ENCODE measurements at regions not wholly inside any gene's neighbourhood (a gene's known extent, or its start where the extent isn't known, plus 50 kb on each side); places are given as distances from the start of the nearest gene placed in this dataset.

GRCh38 chr10:120368927-120369326 is 88.1 kb upstream of the PLPP4 start:
- Histone ChIP-seq H3K27ac (no peak overlapping the region), H3K4me1 (no peaks in the 10 kb centered on the region), H3K27me3 (no peaks in the 10 kb centered on the region), H3K36me3 (no peaks in the 10 kb centered on the region), H3K9me3 (no peaks in the 10 kb centered on the region), H3K4me3 (no peak overlapping the region)
- DNase-seq: no peak
- intact Hi-C loops (cut with DNase I; ENCODE audit: low total_unique reads): no loop called here
- no peak for TF ChIP-seq CTCF (IDR thresholded peaks at IDR 0.05)

- Histone ChIP-seq H3K4me1 (no peaks in the 10 kb centered on the region), H3K4me3 (no peak overlapping the region), H3K27me3 (no peaks in the 10 kb centered on the region), H3K36me3 (no peaks in the 10 kb centered on the region), H3K9me3 (no peaks in the 10 kb centered on the region), H3K27ac (no peak overlapping the region)
- intact Hi-C loops (cut with DNase I; ENCODE audit: low total_unique reads): no loop called here
- no peak for DNase-seq
- TF ChIP-seq CTCF (IDR thresholded peaks at IDR 0.05): no peak
Measured at GRCh38 chr10:120369856-120370276, 87.2 kb upstream of the PLPP4 start.

- H3K36me3 ChIP-seq: no peaks in the 10 kb centered on the region
- no peaks in the 10 kb centered on the region for H3K9me3 ChIP-seq
- DNase-seq: no peak
- intact Hi-C loops (cut with DNase I; ENCODE audit: low total_unique reads): no loop called here
- no peak overlapping the region for H3K27ac ChIP-seq
- no peaks in the 10 kb centered on the region for H3K27me3 ChIP-seq
- H3K4me1 ChIP-seq: no peaks in the 10 kb centered on the region
- no peak for TF ChIP-seq CTCF (IDR thresholded peaks at IDR 0.05)
- no peak overlapping the region for H3K4me3 ChIP-seq
Measured at GRCh38 chr10:120371856-120372255, 85.2 kb upstream of the PLPP4 start.

- Histone ChIP-seq H3K4me3 (no peak overlapping the region), H3K27me3 (no peaks in the 10 kb centered on the region), H3K27ac (no peak overlapping the region), H3K4me1 (no peaks in the 10 kb centered on the region), H3K36me3 (no peaks in the 10 kb centered on the region), H3K9me3 (no peaks in the 10 kb centered on the region)
- no peak for DNase-seq
- TF ChIP-seq CTCF (IDR thresholded peaks at IDR 0.05): no peak
- intact Hi-C loops (cut with DNase I; ENCODE audit: low total_unique reads): no loop called here
Measured at GRCh38 chr10:120372917-120373316, 84.1 kb upstream of the PLPP4 start.

GRCh38 chr10:120375666-120376065 is 81.4 kb upstream of the PLPP4 start:
- no peak overlapping the region for H3K27ac ChIP-seq
- no peaks in the 10 kb centered on the region for H3K4me1 ChIP-seq
- no peak overlapping the region for H3K4me3 ChIP-seq
- no peaks in the 10 kb centered on the region for H3K27me3 ChIP-seq
- intact Hi-C loops (cut with DNase I; ENCODE audit: low total_unique reads): no loop called here
- no peak for TF ChIP-seq CTCF (IDR thresholded peaks at IDR 0.05)
- no peaks in the 10 kb centered on the region for H3K36me3 ChIP-seq
- H3K9me3 ChIP-seq: no peaks in the 10 kb centered on the region
- no peak for DNase-seq

- no peak overlapping the region for H3K4me3 ChIP-seq
- H3K9me3 ChIP-seq: no peaks in the 10 kb centered on the region
- H3K27ac ChIP-seq: no peak overlapping the region
- H3K27me3 ChIP-seq: no peaks in the 10 kb centered on the region
- TF ChIP-seq CTCF (IDR thresholded peaks at IDR 0.05): no peak
- no peaks in the 10 kb centered on the region for H3K36me3 ChIP-seq
- DNase-seq: no peak
- intact Hi-C loops (cut with DNase I; ENCODE audit: low total_unique reads): no loop called here
- H3K4me1 ChIP-seq: no peaks in the 10 kb centered on the region
Measured at GRCh38 chr10:120381931-120382330, 75.1 kb upstream of the PLPP4 start.

Measured in tibial artery (tissue), 4 donors.